ENCODE measurements at regions not wholly inside any gene's neighbourhood (a gene's known extent, or its start where the extent isn't known, plus 50 kb on each side); places are given as distances from the start of the nearest gene placed in this dataset.
A peak's percentile ranks its signal among the peaks of the same experiment; 100 is the strongest.
"Not testable (repeated sequence)": the region's sequence is repeated elsewhere in the genome, so short reads cannot be mapped to it uniquely, and the experiment has no call there.

DNA sequence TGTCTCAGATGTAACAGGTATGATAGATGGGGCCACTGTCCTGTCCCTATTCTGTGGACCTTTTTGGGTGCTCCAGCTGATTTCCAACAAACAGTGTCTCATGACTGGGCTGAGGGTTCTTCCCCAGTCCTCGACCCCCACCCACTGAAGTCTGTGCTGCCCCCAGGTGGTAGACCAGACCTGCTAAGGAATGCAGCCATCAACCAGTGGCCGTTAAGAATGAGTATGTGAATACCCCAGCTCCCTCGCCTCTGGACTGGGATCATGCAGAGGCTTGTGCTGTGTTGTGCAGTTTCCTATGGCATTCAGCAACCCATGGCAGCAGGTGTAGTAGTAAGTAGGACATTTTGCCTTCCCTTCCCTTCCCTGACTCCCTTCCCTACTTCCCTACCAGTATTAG lies 183.1 kb upstream of the KAZN start:
- DNase-seq (ENCODE audit: low spot score): peak; percentile 40
- H3K4me3 ChIP-seq (ENCODE audit: low read depth, low read length, poor library complexity, severe bottlenecking): no peak overlapping the region
- ChIA-PET CTCF (interaction anchor here (1.1 kb wide), 1 partner anchor 302 kb away, joined by 4 read pairs; no protein-coding TSS in a partner anchor), POLR2A (ENCODE audit: low non-redundant PET) (no interaction called here)
- H3K4me1 ChIP-seq (ENCODE audit: insufficient read depth, low read length, poor library complexity, severe bottlenecking): no peaks in the 10 kb centered on the region
- TF ChIP-seq EZH2 (IDR thresholded peaks at IDR 0.05; ENCODE audit: borderline replicate concordance, low read depth, low read length, poor library complexity, severe bottlenecking): no peak
- TF ChIP-seq, protein P1, sequence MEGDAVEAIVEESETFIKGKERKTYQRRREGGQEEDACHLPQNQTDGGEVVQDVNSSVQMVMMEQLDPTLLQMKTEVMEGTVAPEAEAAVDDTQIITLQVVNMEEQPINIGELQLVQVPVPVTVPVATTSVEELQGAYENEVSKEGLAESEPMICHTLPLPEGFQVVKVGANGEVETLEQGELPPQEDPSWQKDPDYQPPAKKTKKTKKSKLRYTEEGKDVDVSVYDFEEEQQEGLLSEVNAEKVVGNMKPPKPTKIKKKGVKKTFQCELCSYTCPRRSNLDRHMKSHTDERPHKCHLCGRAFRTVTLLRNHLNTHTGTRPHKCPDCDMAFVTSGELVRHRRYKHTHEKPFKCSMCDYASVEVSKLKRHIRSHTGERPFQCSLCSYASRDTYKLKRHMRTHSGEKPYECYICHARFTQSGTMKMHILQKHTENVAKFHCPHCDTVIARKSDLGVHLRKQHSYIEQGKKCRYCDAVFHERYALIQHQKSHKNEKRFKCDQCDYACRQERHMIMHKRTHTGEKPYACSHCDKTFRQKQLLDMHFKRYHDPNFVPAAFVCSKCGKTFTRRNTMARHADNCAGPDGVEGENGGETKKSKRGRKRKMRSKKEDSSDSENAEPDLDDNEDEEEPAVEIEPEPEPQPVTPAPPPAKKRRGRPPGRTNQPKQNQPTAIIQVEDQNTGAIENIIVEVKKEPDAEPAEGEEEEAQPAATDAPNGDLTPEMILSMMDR (conservative IDR thresholded peaks at IDR 0.05; ENCODE audit: low read depth, low read length): peak; percentile 50
- H3K36me3 ChIP-seq (ENCODE audit: insufficient read depth, low read length, poor library complexity, severe bottlenecking): no peaks in the 10 kb centered on the region
- H3K27me3 ChIP-seq (replicated peaks; ENCODE audit: insufficient read depth, low read depth, low read length, poor library complexity): no peaks in the 10 kb centered on the region
- intact Hi-C loops (cut with micrococcal nuclease; ENCODE audit: unreplicated experiment): loop anchor here (10.0 kb wide), 1 partner anchor 301 kb away; no protein-coding TSS in a partner anchor
- no TSS peak for BruUV-seq (replicated peaks)
- no peak overlapping the region for H3K27ac ChIP-seq (ENCODE audit: low read depth, low read length, poor library complexity, severe bottlenecking)
- no peaks in the 10 kb centered on the region for H3K9me3 ChIP-seq (ENCODE audit: low read depth, low read length, poor library complexity, severe bottlenecking)

GRCh38 chr1:14419778-14420218 lies 178.7 kb upstream of the KAZN start:
- intact Hi-C loops (cut with micrococcal nuclease; ENCODE audit: unreplicated experiment): loop anchor here (10.0 kb wide), 1 partner anchor 305 kb away; no protein-coding TSS in a partner anchor
- POLR2A ChIA-PET (ENCODE audit: low non-redundant PET); H3K27me3 ChIP-seq (replicated peaks; ENCODE audit: insufficient read depth, low read depth, low read length, poor library complexity); H3K36me3 ChIP-seq (ENCODE audit: insufficient read depth, low read length, poor library complexity, severe bottlenecking); H3K4me3 ChIP-seq (ENCODE audit: low read depth, low read length, poor library complexity, severe bottlenecking); DNase-seq (ENCODE audit: low spot score); H3K4me1 ChIP-seq (ENCODE audit: insufficient read depth, low read length, poor library complexity, severe bottlenecking); BruUV-seq (replicated peaks); H3K9me3 ChIP-seq (ENCODE audit: low read depth, low read length, poor library complexity, severe bottlenecking); CTCF ChIA-PET; H3K27ac ChIP-seq (ENCODE audit: low read depth, low read length, poor library complexity, severe bottlenecking): not testable (repeated sequence)

GRCh38 chr1:14420686-14421085 lies 177.8 kb upstream of the KAZN start:
- Histone ChIP-seq H3K4me1 (ENCODE audit: insufficient read depth, low read length, poor library complexity, severe bottlenecking) (no peaks in the 10 kb centered on the region), H3K36me3 (ENCODE audit: insufficient read depth, low read length, poor library complexity, severe bottlenecking) (no peaks in the 10 kb centered on the region), H3K9me3 (ENCODE audit: low read depth, low read length, poor library complexity, severe bottlenecking) (no peaks in the 10 kb centered on the region), H3K27ac (ENCODE audit: low read depth, low read length, poor library complexity, severe bottlenecking) (no peak overlapping the region), H3K27me3 (replicated peaks; ENCODE audit: insufficient read depth, low read depth, low read length, poor library complexity) (no peaks in the 10 kb centered on the region), H3K4me3 (ENCODE audit: low read depth, low read length, poor library complexity, severe bottlenecking) (no peak overlapping the region)
- DNase-seq (ENCODE audit: low spot score): no peak
- intact Hi-C loops (cut with micrococcal nuclease; ENCODE audit: unreplicated experiment): no loop called here
- BruUV-seq (replicated peaks): no TSS peak
- TF ChIP-seq, protein P1 (conservative IDR thresholded peaks at IDR 0.05; ENCODE audit: low read depth, low read length): no peak
- TF ChIP-seq EZH2 (IDR thresholded peaks at IDR 0.05; ENCODE audit: borderline replicate concordance, low read depth, low read length, poor library complexity, severe bottlenecking): no peak
- POLR2A ChIA-PET (ENCODE audit: low non-redundant PET): no interaction called here
- CTCF ChIA-PET: no interaction called here

DNA sequence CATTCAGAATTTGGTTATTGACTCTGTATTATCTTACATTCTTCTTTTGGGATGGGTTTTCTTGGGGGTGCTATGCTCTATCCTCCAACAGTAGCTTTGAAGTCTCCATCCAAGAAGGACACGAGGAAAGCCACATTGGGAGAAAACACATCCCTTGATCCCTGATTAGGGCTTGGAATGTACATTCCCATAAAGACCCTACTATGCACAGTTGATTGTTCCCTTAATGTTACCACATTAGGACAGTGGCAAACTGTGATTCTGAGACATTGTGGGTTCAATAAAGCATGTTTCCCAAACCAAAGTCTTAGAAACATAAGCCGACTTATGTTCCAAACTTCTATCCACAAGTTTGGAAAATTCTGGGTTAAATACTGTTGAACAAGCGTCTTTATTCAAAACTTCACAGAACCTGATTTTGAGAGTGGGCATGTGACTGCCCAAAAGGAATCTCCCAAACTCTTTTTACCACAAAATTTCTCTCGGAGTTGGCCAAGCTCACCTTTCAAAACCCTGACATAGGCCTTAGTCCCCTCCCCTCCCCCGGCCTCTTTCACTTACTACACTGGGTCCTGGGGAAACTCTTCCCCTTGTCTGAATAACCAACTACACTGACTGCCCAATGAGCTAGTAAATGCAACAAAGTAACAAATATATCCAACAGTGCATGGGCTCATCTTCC lies 177.0 kb upstream of the KAZN start:
- intact Hi-C loops (cut with micrococcal nuclease; ENCODE audit: unreplicated experiment): no loop called here
- no peak for TF ChIP-seq EZH2 (IDR thresholded peaks at IDR 0.05; ENCODE audit: borderline replicate concordance, low read depth, low read length, poor library complexity, severe bottlenecking)
- TF ChIP-seq, protein P1 (conservative IDR thresholded peaks at IDR 0.05; ENCODE audit: low read depth, low read length): no peak
- Histone ChIP-seq H3K27me3 (replicated peaks; ENCODE audit: insufficient read depth, low read depth, low read length, poor library complexity) (no peaks in the 10 kb centered on the region), H3K36me3 (ENCODE audit: insufficient read depth, low read length, poor library complexity, severe bottlenecking) (no peaks in the 10 kb centered on the region), H3K27ac (ENCODE audit: low read depth, low read length, poor library complexity, severe bottlenecking) (no peak overlapping the region), H3K4me3 (ENCODE audit: low read depth, low read length, poor library complexity, severe bottlenecking) (no peak overlapping the region), H3K9me3 (ENCODE audit: low read depth, low read length, poor library complexity, severe bottlenecking) (no peaks in the 10 kb centered on the region), H3K4me1 (ENCODE audit: insufficient read depth, low read length, poor library complexity, severe bottlenecking) (no peaks in the 10 kb centered on the region)
- CTCF ChIA-PET: no interaction called here
- no peak for DNase-seq (ENCODE audit: low spot score)
- POLR2A ChIA-PET (ENCODE audit: low non-redundant PET): no interaction called here
- no TSS peak for BruUV-seq (replicated peaks)

Data from A673 (cell line).